HepG2 (cell line): ENCODE measurements at regions not wholly inside any gene's neighbourhood (a gene's known extent, or its start where the extent isn't known, plus 50 kb on each side); places are given as distances from the start of the nearest gene placed in this dataset.

Experiments used
- CBX5 ChIP-seq: sonication (generic); formaldehyde crosslinking; IDR thresholded peaks from 2 replicates; pipeline ENCODE4 v1.4.0; 2020; ENCODE audit warnings: missing genetic modification reagents, borderline replicate concordance
- CTCF ChIP-seq: sonication (generic); formaldehyde crosslinking; IDR thresholded peaks from 2 replicates; pipeline ENCODE4 v1.5.0; 2020; ENCODE audit warnings: mild to moderate bottlenecking, missing genetic modification reagents, moderate library complexity
- SMC3 ChIP-seq: IDR thresholded peaks from 2 replicates; pipeline ENCODE4 v1.6.1; 2011; ENCODE audit warnings: low read length, improper control_type of control experiment
- ZNF225 ChIP-seq: sonication (generic); formaldehyde crosslinking; IDR thresholded peaks from 2 replicates; pipeline ENCODE4 v1.4.0; 2020; ENCODE audit warnings: mild to moderate bottlenecking, missing genetic modification reagents

- TF ChIP-seq ZNF225 (no peak), SMC3 (no peak), CTCF (CRISPR knock-in tag) (no peak), CBX5 (no peak)
These were observed 57.4 kb upstream of the PROKR2 start for GRCh38 chr20:5374171-5374570.
